GM12878 (cell line): ENCODE measurements at regions not wholly inside any gene's neighbourhood (a gene's known extent, or its start where the extent isn't known, plus 50 kb on each side); places are given as distances from the start of the nearest gene placed in this dataset.

ENCODE experiments used
- ATAC-seq: fragments of 200-7000 bp; cut with Tn5 transposase; 3 replicates; pipeline ENCODE4 v1.9.1; 2020; ENCODE audit warnings: mild to moderate bottlenecking, moderate library complexity
- BruUV-seq: library from RNA; stranded (reverse); fragments of 400-500 nt; replicated peaks from 2 replicates; lab custom pipeline; 2021; lab: Mats Ljungman, UMichigan
- CTCF ChIA-PET: fragments of 300-600 bp; sonication (Branson Sonifier 250); formaldehyde crosslinking; extraction: SDS; loops from one replicate; lab custom pipeline; 2021; ENCODE audit warnings: inconsistent platforms; lab: Yijun Ruan, JAX
- POLR2A ChIA-PET: fragments of 350-600 bp; formaldehyde crosslinking; extraction: SDS; loops from one replicate; lab custom pipeline; 2021; ENCODE audit warnings: inconsistent platforms; lab: Charles Lee
- RAD21 ChIA-PET: fragments of 300-600 bp; sonication (Branson Sonifier 250); formaldehyde crosslinking; loops from one replicate; lab custom pipeline; 2023; ENCODE audit warnings: antibody characterized with exemption; ENCODE audit not compliant: unreplicated experiment; lab: Charles Lee
- SMC1A ChIA-PET: fragments of 300-600 bp; sonication (Branson Sonifier 250); formaldehyde crosslinking; loops from one replicate; lab custom pipeline; 2023; ENCODE audit not compliant: unreplicated experiment, uncharacterized antibody; lab: Charles Lee
- DNase-seq: peaks from one replicate; pipeline ENCODE4 v3.0.0-alpha.2; 2011; ENCODE audit warnings: low read depth, low spot score
- FAIRE-seq: peaks from 3 replicates; lab custom pipeline; 2011; peaks lifted over from hg19 to GRCh38; lab: Jason Lieb, UNC
- H2AFZ ChIP-seq: 2 replicates; pipeline ENCODE4 v1.6.0; 2011; ENCODE audit warnings: low read depth, low read length, control low read depth; ENCODE audit not compliant: control insufficient read depth
- H3K27ac ChIP-seq: 2 replicates; pipeline ENCODE4 v1.5.1; 2011; ENCODE audit warnings: control low read depth; ENCODE audit not compliant: control insufficient read depth, insufficient read depth
- H3K27me3 ChIP-seq, 2 experiments: replicated peaks in 1 of 2; 2 replicates each; pipeline versions ENCODE4 v1.6.0 to v1.6.1; 2011; ENCODE audit warnings: low read length in 1 of 2; ENCODE audit not compliant: control insufficient read depth in 2 of 2, insufficient read depth in 2 of 2
- H3K36me3 ChIP-seq, 2 experiments: 2 replicates each; pipeline ENCODE4 v1.5.1; 2011; ENCODE audit warnings: low read length in 1 of 2; ENCODE audit not compliant: control insufficient read depth in 2 of 2, insufficient read depth in 2 of 2
- H3K4me1 ChIP-seq: 2 replicates; pipeline ENCODE4 v1.6.1; 2011; ENCODE audit warnings: mild to moderate bottlenecking, low read length, moderate library complexity, mixed read lengths; ENCODE audit not compliant: control insufficient read depth, insufficient read depth
- H3K4me2 ChIP-seq: 2 replicates; pipeline ENCODE4 v1.6.0; 2011; ENCODE audit warnings: control low read depth; ENCODE audit not compliant: control insufficient read depth, insufficient read depth
- H3K4me3 ChIP-seq: fragments of 200-600 bp; sonication (generic); 2 replicates; pipeline ENCODE4 v1.5.1; 2016
- H3K79me2 ChIP-seq: 2 replicates; pipeline ENCODE4 v1.6.0; 2011; ENCODE audit warnings: low read length; ENCODE audit not compliant: control insufficient read depth, insufficient read depth
- H3K9ac ChIP-seq: 2 replicates; pipeline ENCODE4 v1.8.0; 2011; ENCODE audit warnings: low read length, control low read depth, mixed read lengths; ENCODE audit not compliant: control insufficient read depth, insufficient read depth
- H3K9me3 ChIP-seq: replicated peaks from 3 replicates; pipeline ENCODE4 v1.5.1; 2011; ENCODE audit warnings: mild to moderate bottlenecking, low read length; ENCODE audit not compliant: control insufficient read depth, insufficient read depth
- H4K20me1 ChIP-seq: 2 replicates; pipeline ENCODE4 v1.6.0; 2011; ENCODE audit not compliant: control insufficient read depth, insufficient read depth
- CEBPB ChIP-seq, 2 experiments: fragments of 150-350 bp in 1 of 2; IDR thresholded peaks; 2 replicates each; pipeline ENCODE4 v1.6.1; 2012 to 2014; ENCODE audit warnings: low read depth in 2 of 2, low read length in 2 of 2, borderline replicate concordance in 1 of 2, inconsistent platforms in 1 of 2
- DPF2 ChIP-seq: fragments of 450-650 bp; IDR thresholded peaks from 2 replicates; pipeline ENCODE4 v1.6.1; 2017; ENCODE audit warnings: mild to moderate bottlenecking
- RELB ChIP-seq: fragments of 450-650 bp; IDR thresholded peaks from 2 replicates; pipeline ENCODE4 v1.6.1; 2017; ENCODE audit warnings: low read depth, mild to moderate bottlenecking, moderate library complexity
- SMARCA5 ChIP-seq: fragments of 450-650 bp; IDR thresholded peaks from 2 replicates; pipeline ENCODE4 v1.6.1; 2017; ENCODE audit warnings: mild to moderate bottlenecking
- ZNF207 ChIP-seq: fragments of 450-650 bp; IDR thresholded peaks from 2 replicates; pipeline ENCODE4 v1.6.1; 2014; ENCODE audit warnings: antibody characterized with exemption, mild to moderate bottlenecking, borderline replicate concordance
- ZNF687 ChIP-seq: fragments of 450-650 bp; IDR thresholded peaks from 2 replicates; pipeline ENCODE4 v1.6.1; 2017; ENCODE audit warnings: mild to moderate bottlenecking, moderate library complexity
- ZSCAN29 ChIP-seq: fragments of 450-650 bp; IDR thresholded peaks from 2 replicates; pipeline ENCODE4 v1.6.1; 2017; ENCODE audit warnings: mild to moderate bottlenecking, moderate library complexity
- ZZZ3 ChIP-seq: IDR thresholded peaks from 2 replicates; pipeline ENCODE4 v1.6.1; 2011; ENCODE audit warnings: low read depth; ENCODE audit not compliant: control insufficient read depth, insufficient read length
- WGBS: methylation state at CpG from one replicate; pipeline ENCODE4 v1.1.6; 2016; ENCODE audit warnings: low lambda C conversion rate; ENCODE audit not compliant: insufficient replicate concordance, insufficient coverage; ENCODE audit errors: missing lambda C conversion rate; 5-methylcytosine and 5-hydroxymethylcytosine counted together
- in situ Hi-C: fragments of 300-500 bp; cut with MboI; formaldehyde crosslinking; loops from 9 replicates; pipeline ENCODE4 v1.14.3; 2018; ENCODE audit warnings: mixed read lengths
- intact Hi-C: fragments of 100-400 bp; cut with micrococcal nuclease; formaldehyde crosslinking; loops from one replicate; pipeline ENCODE4 v1.14.2; 2022; ENCODE audit not compliant: unreplicated experiment

- TF ChIP-seq DPF2, result 0 out of 2 replicates have a peak, but pooled peaks have one; percentile 6
- TF ChIP-seq ZSCAN29, result peak; percentile 82
- peak in 1 of 2 experiments; percentile 21; a peak in 1 of 4 replicates for TF ChIP-seq CEBPB (IDR thresholded peaks at IDR 0.05; ENCODE audit: borderline replicate concordance in 1 of 2, low read depth in 2 of 2, low read length in 2 of 2)
- TF ChIP-seq RELB, result peak; percentile 10; the same call in 1 of the 2 replicates
- TF ChIP-seq ZZZ3, result no peak
- 0 out of 2 replicates have a peak, but pooled peaks have one; percentile 29 for TF ChIP-seq ZNF207
- 0 out of 2 replicates have a peak, but pooled peaks have one; percentile 23 for TF ChIP-seq SMARCA5
- no peak for TF ChIP-seq ZNF687
- Histone ChIP-seq H3K9ac (no peak overlapping the region), H3K4me2 (peak overlapping the region; percentile 56), H2AFZ (peak overlapping the region; percentile 9), H3K27me3 (no peaks in the 10 kb centered on the region), H3K27ac (peak overlapping the region; percentile 66), H3K4me1 (peaks cover 11% of the 10 kb centered on the region), H3K36me3 (no peaks in the 10 kb centered on the region), H3K4me3 (no peak overlapping the region), H4K20me1 (no peaks in the 10 kb centered on the region), H3K9me3 (peaks cover 3% of the 10 kb centered on the region; the same call in 1 of the 3 replicates), H3K79me2 (no peaks in the 10 kb centered on the region)
- ChIA-PET SMC1A (interaction anchor here (0.7 to 6.5 kb wide), 21 partner anchors 12 to 229 kb away, joined by 3 to 74 read pairs (median 4); partner anchors contain the start of gene PRLR), POLR2A (interaction anchor here (0.6 to 1.6 kb wide), 5 partner anchors 10 to 107 kb away, joined by 3 to 4 read pairs (median 3); no protein-coding TSS in a partner anchor), RAD21 (interaction anchor here (0.9 to 2.2 kb wide), 14 partner anchors 9 to 307 kb away, joined by 3 to 15 read pairs (median 5); partner anchors contain the start of gene PRLR), CTCF (interaction anchor here (0.6 to 1.9 kb wide), 6 partner anchors 72 to 128 kb away, joined by 3 to 5 read pairs (median 4); no protein-coding TSS in a partner anchor)
- DNase-seq (no peak), FAIRE-seq (no peak), ATAC-seq (peak; percentile 72)
- intact Hi-C loops (no loop called here), in situ Hi-C loops (no loop called here)
- BruUV-seq, result TSS peak; percentile 92
- WGBS, result 45% methylated on average over 3 of the region's 3 CpGs
These were observed 89.7 kb upstream of the PRLR start for GRCh38 chr5:35320029-35320428.
